CD14-positive monocyte (primary cell): ENCODE measurements at regions not wholly inside any gene's neighbourhood (a gene's known extent, or its start where the extent isn't known, plus 50 kb on each side); places are given as distances from the start of the nearest gene placed in this dataset.

Experiments
- DNase-seq, 3 donors: peaks; one replicate each; pipeline ENCODE4 v3.0.0-alpha.2; 2011 to 2022
- H2AFZ ChIP-seq: 2 replicates; pipeline ENCODE4 v1.6.0; 2012; ENCODE audit warnings: mild to moderate bottlenecking, low read depth, low read length, inconsistent platforms; ENCODE audit not compliant: insufficient read depth, poor library complexity, severe bottlenecking
- H3K27ac ChIP-seq, 2 donors: 1 replicate in 1 of 2; 2 replicates in 1 of 2; pipeline ENCODE4 v1.5.1; 2012 to 2013; ENCODE audit warnings: low read length in 2 of 2, control low read depth in 1 of 2, inconsistent platforms in 1 of 2, low read depth in 1 of 2, mild to moderate bottlenecking in 1 of 2
- H3K27me3 ChIP-seq, 2 donors: one replicate each; pipeline versions ENCODE4 v1.6.0 to v1.6.1; 2011 to 2013; ENCODE audit warnings: low read length in 2 of 2; ENCODE audit not compliant: control insufficient read depth in 2 of 2, insufficient read depth in 2 of 2
- H3K36me3 ChIP-seq, 2 donors: replicated peaks in 1 of 2; 1 replicate in 1 of 2; 2 replicates in 1 of 2; pipeline versions ENCODE4 v1.5.1 to v1.6.1; 2012 to 2013; ENCODE audit warnings: low read length in 2 of 2, control low read depth in 1 of 2, inconsistent platforms in 1 of 2, mild to moderate bottlenecking in 1 of 2; ENCODE audit not compliant: insufficient read depth in 2 of 2, control insufficient read depth in 1 of 2
- H3K4me1 ChIP-seq, 2 donors: 1 replicate in 1 of 2; 2 replicates in 1 of 2; pipeline versions ENCODE4 v1.5.1 to v1.6.1; 2012 to 2013; ENCODE audit warnings: low read length in 2 of 2, control low read depth in 1 of 2, inconsistent platforms in 1 of 2, mild to moderate bottlenecking in 1 of 2, moderate library complexity in 1 of 2; ENCODE audit not compliant: insufficient read depth in 2 of 2, control insufficient read depth in 1 of 2
- H3K4me2 ChIP-seq: replicated peaks from 2 replicates; pipeline ENCODE3; 2012; ENCODE audit warnings: low read length, moderate library complexity, mild to moderate bottlenecking; ENCODE audit not compliant: poor library complexity, severe bottlenecking; ENCODE audit errors: extremely low read depth
- H3K4me3 ChIP-seq, 3 experiments: fragments of 200-600 bp in 1 of 3; sonication (generic) in 1 of 3; replicated peaks in 1 of 3; 1 replicate in 2 of 3; 2 replicates in 1 of 3; pipeline ENCODE4 v1.5.1; 2011 to 2013; ENCODE audit warnings: low read length in 3 of 3, mild to moderate bottlenecking in 3 of 3, control low read depth in 2 of 3, low read depth in 2 of 3, inconsistent platforms in 1 of 3, moderate library complexity in 1 of 3
- H3K79me2 ChIP-seq: 2 replicates; pipeline ENCODE4 v1.6.0; 2012; ENCODE audit warnings: mild to moderate bottlenecking, control low read depth, inconsistent platforms, low read length, moderate library complexity; ENCODE audit not compliant: insufficient read depth
- H3K9ac ChIP-seq: 2 replicates; pipeline ENCODE4 v1.6.0; 2017; ENCODE audit warnings: low read length, mild to moderate bottlenecking; ENCODE audit not compliant: insufficient read depth, poor library complexity, severe bottlenecking
- H3K9me3 ChIP-seq, 2 donors: replicated peaks in 1 of 2; 1 replicate in 1 of 2; 2 replicates in 1 of 2; pipeline versions ENCODE4 v1.5.1 to v1.6.1; 2012 to 2013; ENCODE audit warnings: low read length in 2 of 2, control low read depth in 1 of 2; ENCODE audit not compliant: control insufficient read depth in 1 of 2, insufficient read depth in 1 of 2
- H4K20me1 ChIP-seq: 2 replicates; pipeline ENCODE4 v1.6.0; 2012; ENCODE audit warnings: mild to moderate bottlenecking, low read length, control low read depth, moderate library complexity; ENCODE audit not compliant: insufficient read depth
- H3K27ac Mint-ChIP-seq, 7 donors: one replicate each; pipeline ENCODE4 v1.8.0; 2020; ENCODE audit warnings: mild to moderate bottlenecking in 7 of 7, mixed read lengths in 7 of 7, moderate library complexity in 6 of 7, inconsistent platforms in 2 of 7
- H3K27me3 Mint-ChIP-seq, 3 donors: one replicate each; pipeline ENCODE4 v1.8.0; 2021 to 2022; ENCODE audit warnings: low read depth in 3 of 3, mild to moderate bottlenecking in 3 of 3, mixed read lengths in 3 of 3, moderate library complexity in 3 of 3, inconsistent platforms in 1 of 3
- H3K36me3 Mint-ChIP-seq, 2 donors: one replicate each; pipeline ENCODE4 v1.8.0; 2020; ENCODE audit warnings: mixed read lengths in 2 of 2, inconsistent platforms in 1 of 2, mild to moderate bottlenecking in 1 of 2
- H3K4me1 Mint-ChIP-seq: one replicate; pipeline ENCODE4 v1.8.0; 2020; ENCODE audit warnings: mild to moderate bottlenecking, mixed read lengths
- H3K4me3 Mint-ChIP-seq, 2 donors: one replicate each; pipeline ENCODE4 v1.8.0; 2020; ENCODE audit warnings: mild to moderate bottlenecking in 2 of 2, mixed read lengths in 2 of 2, moderate library complexity in 1 of 2
- H3K9me3 Mint-ChIP-seq, 7 donors: one replicate each; pipeline ENCODE4 v1.8.0; 2020 to 2022; ENCODE audit warnings: mixed read lengths in 7 of 7, mild to moderate bottlenecking in 6 of 7, moderate library complexity in 6 of 7, inconsistent platforms in 2 of 7
- CTCF ChIP-seq: fragments of 200-600 bp; IDR thresholded peaks from one replicate; pipeline ENCODE4 v1.8.0; 2022; ENCODE audit warnings: antibody characterized with exemption, mild to moderate bottlenecking
- WGBS: methylation state at CpG from one replicate; pipeline ENCODE4 v1.1.5; 2013; ENCODE audit warnings: missing lambda C conversion rate; ENCODE audit not compliant: insufficient coverage; 5-methylcytosine and 5-hydroxymethylcytosine counted together
- intact Hi-C, 2 donors: fragments of 100-400 bp; cut with micrococcal nuclease; formaldehyde crosslinking; loops; one replicate each; pipeline versions ENCODE4 v1.15.0 to v1.15.1; 2023

GRCh38 chr11:25615069-25615468 lies 716.9 kb upstream of the ANO3 start:
- no peak for TF ChIP-seq CTCF
- Mint-ChIP-seq H3K4me3 (no peak overlapping the region), H3K27ac (no peak overlapping the region), H3K9me3 (peaks cover 0 to 4% (median 2%) of the 10 kb centered on the region in 7 donors), H3K36me3 (no peaks in the 10 kb centered on the region), H3K4me1 (no peaks in the 10 kb centered on the region), H3K27me3 (no peaks in the 10 kb centered on the region)
- intact Hi-C loops = no loop called here
- DNase-seq = no peak
- no peak overlapping the region for H3K4me3 ChIP-seq
- no peak overlapping the region for H3K27ac ChIP-seq
- no peaks in the 10 kb centered on the region for H3K36me3 ChIP-seq
- no peak overlapping the region for H2AFZ ChIP-seq
- peaks cover 4 to 11% of the 10 kb centered on the region in 2 donors for H3K9me3 ChIP-seq
- no peaks in the 10 kb centered on the region for H3K4me1 ChIP-seq
- H3K4me2 ChIP-seq = no peak overlapping the region
- H4K20me1 ChIP-seq = no peaks in the 10 kb centered on the region
- no peak overlapping the region for H3K9ac ChIP-seq
- no CpG with 5 or more reads among the region's 2 CpGs for WGBS
- no peaks in the 10 kb centered on the region for H3K79me2 ChIP-seq
- no peaks in the 10 kb centered on the region for H3K27me3 ChIP-seq

GRCh38 chr11:25615841-25616240 lies 716.1 kb upstream of the ANO3 start:
- WGBS = no CpG with 5 or more reads among the region's 2 CpGs
- Mint-ChIP-seq H3K4me1 (no peaks in the 10 kb centered on the region), H3K36me3 (no peaks in the 10 kb centered on the region), H3K27ac (no peak overlapping the region), H3K9me3 (peaks cover 0 to 4% (median 0%) of the 10 kb centered on the region in 7 donors), H3K27me3 (no peaks in the 10 kb centered on the region), H3K4me3 (no peak overlapping the region)
- Histone ChIP-seq H3K9me3 (peaks cover 4 to 10% of the 10 kb centered on the region in 2 donors), H2AFZ (no peak overlapping the region), H4K20me1 (no peaks in the 10 kb centered on the region), H3K9ac (no peak overlapping the region), H3K4me1 (no peaks in the 10 kb centered on the region), H3K79me2 (no peaks in the 10 kb centered on the region), H3K27me3 (no peaks in the 10 kb centered on the region), H3K27ac (no peak overlapping the region), H3K4me2 (no peak overlapping the region), H3K36me3 (no peaks in the 10 kb centered on the region), H3K4me3 (no peak overlapping the region)
- intact Hi-C loops = no loop called here
- TF ChIP-seq CTCF = no peak
- DNase-seq = no peak
